ENCODE measurements at regions not wholly inside any gene's neighbourhood (a gene's known extent, or its start where the extent isn't known, plus 50 kb on each side); places are given as distances from the start of the nearest gene placed in this dataset.

DNA sequence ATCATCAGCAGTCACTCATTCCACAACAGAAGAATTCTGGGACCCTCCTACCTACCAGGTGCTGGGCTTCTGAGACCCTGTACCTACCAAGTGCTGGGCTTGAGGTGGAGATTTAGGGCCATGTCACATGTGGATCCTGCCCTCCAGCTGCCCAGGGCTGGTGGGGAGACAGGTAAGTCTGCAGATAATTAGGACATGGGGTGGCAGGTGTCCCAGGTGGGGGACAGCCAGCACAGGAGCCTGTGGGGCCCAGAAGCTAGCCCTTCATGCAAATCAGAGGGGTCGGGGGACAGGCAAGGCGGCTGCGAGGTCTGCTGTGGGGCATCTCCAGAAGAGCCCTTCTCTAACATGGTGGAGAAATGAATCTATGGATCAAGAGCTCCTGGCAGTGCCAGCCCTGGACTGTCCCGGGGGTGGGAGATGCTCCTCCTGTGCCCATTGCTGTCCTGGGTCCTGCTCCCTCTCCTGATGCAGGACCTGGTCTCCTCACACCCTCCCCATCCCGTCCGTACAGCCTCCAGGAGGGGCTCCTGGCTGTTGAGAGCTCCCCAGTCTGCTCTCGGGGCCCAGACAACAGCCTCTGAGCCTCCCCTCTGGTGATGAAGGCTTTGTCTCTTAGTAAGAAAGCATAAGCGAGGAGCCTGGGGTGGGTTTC, 106.3 kb upstream of the GLI2 start:
- DNase-seq (ENCODE audit: extremely low read depth, low read depth), result no peak
- no peak overlapping the region for H3K4me3 ChIP-seq (replicated peaks; ENCODE audit: low read depth, low read length)
- TF ChIP-seq CTCF (IDR thresholded peaks at IDR 0.05; ENCODE audit: low read depth, low read length, missing control alignments), result no peak

- no peak overlapping the region for H3K4me3 ChIP-seq (replicated peaks; ENCODE audit: low read depth, low read length)
- TF ChIP-seq CTCF (IDR thresholded peaks at IDR 0.05; ENCODE audit: low read depth, low read length, missing control alignments), result no peak
- no peak for DNase-seq (ENCODE audit: extremely low read depth, low read depth)
Observed at GRCh38 chr2:120630031-120630701, 105.5 kb upstream of the GLI2 start.

DNA sequence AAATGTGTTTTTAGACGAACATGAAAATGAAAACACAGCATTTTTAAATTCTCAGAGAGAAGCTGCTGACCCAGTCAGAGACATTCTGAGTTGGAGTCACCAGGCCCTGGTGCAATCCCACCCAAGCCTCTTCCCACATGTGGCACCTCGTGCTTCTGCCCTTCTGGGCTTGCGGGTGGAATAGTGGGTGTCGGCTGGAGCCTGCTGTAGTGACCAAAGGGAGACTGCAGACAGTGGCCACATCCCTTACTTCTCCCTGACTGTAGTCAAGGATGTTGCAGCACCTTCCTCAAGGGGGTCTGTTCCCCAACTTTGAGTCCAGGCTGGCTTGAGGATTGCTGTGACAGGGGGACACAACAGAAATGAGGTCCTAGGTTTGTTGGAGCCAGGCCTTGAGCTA, 104.4 kb upstream of the GLI2 start:
- no peak overlapping the region for H3K4me3 ChIP-seq (replicated peaks; ENCODE audit: low read depth, low read length)
- no peak for TF ChIP-seq CTCF (IDR thresholded peaks at IDR 0.05; ENCODE audit: low read depth, low read length, missing control alignments)
- DNase-seq (ENCODE audit: extremely low read depth, low read depth), result no peak

DNA sequence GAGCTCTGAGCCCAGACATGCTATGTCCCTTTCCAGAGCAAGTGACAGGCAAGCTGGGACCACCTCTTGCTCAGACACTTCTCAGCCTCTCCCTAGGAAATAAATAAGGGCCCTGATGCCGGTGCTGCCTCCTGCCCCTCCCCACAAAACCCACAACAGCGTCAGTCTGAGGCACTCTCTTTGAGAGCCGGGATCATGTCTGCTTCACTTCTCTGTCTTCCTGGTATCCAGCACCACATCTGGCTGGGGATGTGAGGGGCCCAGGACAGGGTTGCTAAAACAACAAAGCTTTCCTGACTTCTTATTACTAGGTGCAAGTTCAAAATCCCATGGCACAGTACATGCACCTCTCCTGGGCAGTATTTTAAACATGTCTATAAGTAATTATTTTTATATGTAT, 103.9 kb upstream of the GLI2 start:
- no peak for TF ChIP-seq CTCF (IDR thresholded peaks at IDR 0.05; ENCODE audit: low read depth, low read length, missing control alignments)
- H3K4me3 ChIP-seq (replicated peaks; ENCODE audit: low read depth, low read length), result no peak overlapping the region
- no peak for DNase-seq (ENCODE audit: extremely low read depth, low read depth)

DNA sequence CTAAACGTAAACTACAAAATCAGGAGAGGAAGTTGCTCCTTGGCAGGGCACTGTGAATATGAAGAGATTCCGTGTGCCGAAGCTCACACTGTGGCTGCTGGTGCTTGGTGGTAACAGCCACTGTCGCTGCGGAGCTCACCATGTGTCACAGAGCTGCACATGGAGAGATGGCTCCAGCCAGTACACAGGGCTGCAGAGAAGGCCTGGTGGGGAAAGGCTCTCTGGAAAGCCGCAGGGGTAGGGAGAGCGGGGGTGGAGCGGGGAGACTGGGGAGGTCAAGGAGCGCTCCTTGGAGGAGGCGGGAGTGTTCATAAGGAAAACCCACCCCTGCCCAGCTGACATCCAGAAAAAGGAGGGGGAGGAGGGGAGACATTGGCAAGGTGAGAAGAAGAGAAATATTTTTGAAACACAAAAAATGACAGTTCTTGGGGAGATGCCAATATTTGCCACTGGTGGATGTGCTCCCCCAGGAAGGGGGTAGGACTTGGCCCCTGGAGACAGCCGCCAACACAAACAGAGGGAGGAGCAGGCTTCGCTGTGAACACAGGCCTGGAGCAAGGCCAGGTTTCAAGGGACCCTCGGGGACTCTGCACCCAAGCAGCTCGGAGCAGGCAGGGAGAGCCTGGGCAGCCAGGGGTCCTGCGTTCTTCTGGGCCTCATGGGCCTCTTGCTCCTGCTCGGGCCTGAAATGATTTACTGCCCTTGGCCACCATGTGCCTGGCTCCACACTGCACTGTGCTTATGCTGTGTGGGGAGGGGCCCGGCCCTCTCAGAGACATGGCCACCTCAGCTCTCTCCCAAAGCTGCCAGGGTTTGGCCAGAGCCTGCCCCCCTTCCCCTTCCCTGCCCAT, 102.6 kb upstream of the GLI2 start:
- no peak for TF ChIP-seq CTCF (IDR thresholded peaks at IDR 0.05; ENCODE audit: low read depth, low read length, missing control alignments)
- DNase-seq (ENCODE audit: extremely low read depth, low read depth), result no peak
- H3K4me3 ChIP-seq (replicated peaks; ENCODE audit: low read depth, low read length), result no peak overlapping the region

GRCh38 chr2:120634533-120634932, 101.1 kb upstream of the GLI2 start:
- no peak for DNase-seq (ENCODE audit: extremely low read depth, low read depth)
- no peak for TF ChIP-seq CTCF (IDR thresholded peaks at IDR 0.05; ENCODE audit: low read depth, low read length, missing control alignments)

More at GRCh38 chr2:120634533-120634932, 101.1 kb upstream of the GLI2 start:
- H3K4me3 ChIP-seq (replicated peaks; ENCODE audit: low read depth, low read length), result no peak overlapping the region

All from HFF-Myc (cell line).